Naive thymus-derived CD4-positive, alpha-beta T cell (primary cell): ENCODE measurements at regions not wholly inside any gene's neighbourhood (a gene's known extent, or its start where the extent isn't known, plus 50 kb on each side); places are given as distances from the start of the nearest gene placed in this dataset.
"Not testable (repeated sequence)": the region's sequence is repeated elsewhere in the genome, so short reads cannot be mapped to it uniquely, and the experiment has no call there.

Experiments used
- ATAC-seq: fragments of 150-1000 bp; cut with Tn5 transposase; 2 replicates; pipeline ENCODE4 v1.10.0; 2021; ENCODE audit warnings: mild to moderate bottlenecking, moderate library complexity
- CTCF ChIA-PET: fragments of 350-600 bp; sonication (Branson Sonifier 250); formaldehyde crosslinking; loops from one replicate; lab custom pipeline; 2021; ENCODE audit warnings: antibody characterized with exemption; lab: Charles Lee
- POLR2A ChIA-PET: fragments of 350-600 bp; sonication (Branson Sonifier 250); formaldehyde crosslinking; loops from one replicate; lab custom pipeline; 2021; ENCODE audit warnings: antibody characterized with exemption, inconsistent platforms; lab: Charles Lee
- DNase-seq, 9 donors: peaks; one replicate each; pipeline versions ENCODE4 v3.0.0 to v3.0.0-alpha.2; 2020 to 2022; ENCODE audit warnings: mixed read lengths in 1 of 9
- H3K27ac ChIP-seq: one replicate; pipeline ENCODE4 v1.7.0; 2013; ENCODE audit warnings: mild to moderate bottlenecking, low read depth, low read length, moderate library complexity
- H3K27me3 ChIP-seq, 2 donors: one replicate each; pipeline ENCODE4 v1.7.0; 2013; ENCODE audit warnings: low read length in 2 of 2, mild to moderate bottlenecking in 2 of 2, moderate library complexity in 2 of 2; ENCODE audit not compliant: control insufficient read depth in 2 of 2, insufficient read depth in 2 of 2
- H3K36me3 ChIP-seq, 3 experiments: 1 replicate in 2 of 3; 2 replicates in 1 of 3; pipeline ENCODE4 v1.7.0; 2013; ENCODE audit warnings: low read length in 3 of 3, mild to moderate bottlenecking in 3 of 3, moderate library complexity in 1 of 3; ENCODE audit not compliant: insufficient read depth in 3 of 3, control insufficient read depth in 2 of 3
- H3K4me1 ChIP-seq, 2 donors: one replicate each; pipeline ENCODE4 v1.7.0; 2013; ENCODE audit warnings: low read length in 2 of 2, mild to moderate bottlenecking in 2 of 2, moderate library complexity in 1 of 2; ENCODE audit not compliant: control insufficient read depth in 2 of 2, insufficient read depth in 2 of 2
- H3K4me3 ChIP-seq: 2 replicates; pipeline ENCODE4 v1.7.0; 2013; ENCODE audit warnings: mild to moderate bottlenecking, low read length
- H3K9me3 ChIP-seq, 3 experiments: 1 replicate in 2 of 3; 2 replicates in 1 of 3; pipeline ENCODE4 v1.7.0; 2013; ENCODE audit warnings: low read length in 3 of 3; ENCODE audit not compliant: control insufficient read depth in 2 of 3
- H3K27ac Mint-ChIP-seq, 9 donors: one replicate each; pipeline ENCODE4 v1.8.0; 2020 to 2022; ENCODE audit warnings: mixed read lengths in 9 of 9, mild to moderate bottlenecking in 8 of 9, moderate library complexity in 5 of 9, inconsistent platforms in 2 of 9
- H3K27me3 Mint-ChIP-seq, 5 donors: one replicate each; pipeline ENCODE4 v1.8.0; 2021 to 2022; ENCODE audit warnings: mixed read lengths in 5 of 5, mild to moderate bottlenecking in 1 of 5
- H3K36me3 Mint-ChIP-seq, 5 donors: one replicate each; pipeline ENCODE4 v1.8.0; 2020 to 2022; ENCODE audit warnings: mixed read lengths in 5 of 5, mild to moderate bottlenecking in 3 of 5, inconsistent platforms in 1 of 5
- H3K4me1 Mint-ChIP-seq, 7 donors: one replicate each; pipeline ENCODE4 v1.8.0; 2020 to 2022; ENCODE audit warnings: mixed read lengths in 7 of 7, mild to moderate bottlenecking in 3 of 7, inconsistent platforms in 1 of 7
- H3K4me3 Mint-ChIP-seq, 10 donors: one replicate each; pipeline ENCODE4 v1.8.0; 2020 to 2022; ENCODE audit warnings: mild to moderate bottlenecking in 10 of 10, mixed read lengths in 10 of 10, moderate library complexity in 6 of 10, inconsistent platforms in 2 of 10
- H3K9me3 Mint-ChIP-seq, 11 donors: one replicate each; pipeline ENCODE4 v1.8.0; 2020 to 2022; ENCODE audit warnings: mixed read lengths in 11 of 11, mild to moderate bottlenecking in 4 of 11, inconsistent platforms in 1 of 11, moderate library complexity in 1 of 11
- intact Hi-C, 2 donors: fragments of 100-400 bp; cut with micrococcal nuclease; formaldehyde crosslinking; loops; one replicate each; pipeline ENCODE4 v1.15.1; 2023

DNA sequence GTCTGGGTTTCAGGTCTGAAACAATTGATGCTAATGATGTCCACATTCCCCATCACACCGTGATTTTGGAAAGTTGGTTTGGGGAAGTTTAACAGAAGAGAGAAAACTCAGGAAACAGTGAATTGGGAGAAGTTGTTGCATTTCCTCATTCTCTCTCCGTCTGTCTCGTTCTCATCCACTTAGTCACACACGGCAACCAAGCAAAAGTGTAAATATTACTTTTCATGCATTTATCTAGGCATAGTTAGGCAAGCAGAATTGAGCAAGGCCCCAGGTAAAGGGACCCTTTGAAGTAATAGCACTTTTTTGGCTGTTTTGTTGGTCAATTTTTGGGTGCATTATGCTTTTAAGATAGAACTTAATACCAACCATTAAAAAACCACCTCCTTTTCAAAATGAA is 137.0 kb upstream of the SULF2 start:
- H3K27me3 ChIP-seq = no peaks in the 10 kb centered on the region
- no peak for ATAC-seq
- Mint-ChIP-seq H3K4me3 (no peak overlapping the region), H3K27me3 (peaks cover 18 to 41% (median 21%) of the 10 kb centered on the region in 5 donors), H3K9me3 (peaks cover under 1 to 20% (median 9%) of the 10 kb centered on the region in 11 donors), H3K36me3 (peaks cover 0 to under 1% (median 0%) of the 10 kb centered on the region in 5 donors), H3K27ac (no peak overlapping the region), H3K4me1 (no peaks in the 10 kb centered on the region)
- H3K27ac ChIP-seq = no peak overlapping the region
- intact Hi-C loops = no loop called here
- H3K9me3 ChIP-seq = no peaks in the 10 kb centered on the region
- POLR2A ChIA-PET = no interaction called here
- CTCF ChIA-PET = no interaction called here
- no peaks in the 10 kb centered on the region for H3K36me3 ChIP-seq
- H3K4me1 ChIP-seq = no peaks in the 10 kb centered on the region
- DNase-seq = no peak
- no peak overlapping the region for H3K4me3 ChIP-seq

DNA sequence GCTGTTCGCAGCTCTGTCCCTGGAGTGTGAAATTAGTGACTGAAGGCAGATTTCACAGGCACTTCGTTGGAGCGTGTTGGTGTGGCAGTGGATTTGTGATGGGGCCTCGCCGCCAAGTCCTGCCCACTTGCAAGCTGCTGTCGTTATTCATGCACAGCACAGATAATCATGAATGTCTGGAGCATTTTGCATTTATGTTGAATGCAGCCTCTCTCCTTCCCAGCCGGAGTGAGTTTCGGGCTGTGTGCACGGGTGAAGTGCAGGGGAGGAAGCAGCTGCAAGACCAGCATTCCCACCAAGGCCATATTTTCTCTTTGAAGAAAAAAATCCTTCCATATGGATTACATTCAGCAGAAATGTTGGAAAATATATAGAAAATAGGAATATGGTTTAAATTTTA is 136.5 kb upstream of the SULF2 start:
- H3K36me3 Mint-ChIP-seq, intact Hi-C loops, DNase-seq, CTCF ChIA-PET, H3K4me1 ChIP-seq, H3K27ac Mint-ChIP-seq, H3K4me3 ChIP-seq, H3K36me3 ChIP-seq, H3K27me3 ChIP-seq, POLR2A ChIA-PET, H3K4me3 Mint-ChIP-seq, H3K4me1 Mint-ChIP-seq, H3K9me3 ChIP-seq, ATAC-seq, H3K27ac ChIP-seq: not testable (repeated sequence)
- Mint-ChIP-seq H3K9me3 (peaks cover 3 to 24% (median 13%) of the 10 kb centered on the region in 11 donors), H3K27me3 (peaks cover 18 to 41% (median 21%) of the 10 kb centered on the region in 5 donors)

DNA sequence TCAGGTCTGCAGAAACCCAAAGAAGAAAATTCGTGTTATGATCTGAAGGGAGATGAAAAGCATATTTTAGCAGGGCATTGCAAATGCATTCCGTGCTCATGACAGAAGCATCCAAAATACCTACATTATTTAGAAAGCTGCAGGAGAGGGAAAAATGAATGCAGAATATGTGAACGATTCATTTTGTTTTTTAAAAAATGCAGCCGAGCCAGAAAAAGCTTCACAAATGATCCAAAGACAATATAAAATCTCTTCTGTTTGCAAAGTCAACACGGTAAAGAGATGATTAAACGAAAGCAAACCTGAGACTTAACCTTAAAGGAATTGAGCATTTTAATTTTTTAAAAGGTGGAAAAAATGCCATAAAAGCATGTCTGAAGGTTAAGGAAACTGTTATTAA is 136.1 kb upstream of the SULF2 start:
- Histone ChIP-seq H3K4me3 (no peak overlapping the region), H3K9me3 (peaks cover 0 to 3% (median 0%) of the 10 kb centered on the region in 3 experiments), H3K27me3 (no peaks in the 10 kb centered on the region), H3K4me1 (no peaks in the 10 kb centered on the region), H3K27ac (no peak overlapping the region), H3K36me3 (no peaks in the 10 kb centered on the region)
- H3K9me3 Mint-ChIP-seq = peaks cover 3 to 27% (median 14%) of the 10 kb centered on the region in 11 donors
- ATAC-seq (no peak), DNase-seq (no peak)
- H3K4me3 Mint-ChIP-seq = no peak overlapping the region
- intact Hi-C loops = no loop called here
- no peak overlapping the region for H3K27ac Mint-ChIP-seq
- CTCF ChIA-PET = no interaction called here
- peaks cover 18 to 43% (median 21%) of the 10 kb centered on the region in 5 donors for H3K27me3 Mint-ChIP-seq
- H3K36me3 Mint-ChIP-seq = peaks cover 0 to 4% (median 2%) of the 10 kb centered on the region in 5 donors
- POLR2A ChIA-PET = no interaction called here
- H3K4me1 Mint-ChIP-seq = no peaks in the 10 kb centered on the region

DNA sequence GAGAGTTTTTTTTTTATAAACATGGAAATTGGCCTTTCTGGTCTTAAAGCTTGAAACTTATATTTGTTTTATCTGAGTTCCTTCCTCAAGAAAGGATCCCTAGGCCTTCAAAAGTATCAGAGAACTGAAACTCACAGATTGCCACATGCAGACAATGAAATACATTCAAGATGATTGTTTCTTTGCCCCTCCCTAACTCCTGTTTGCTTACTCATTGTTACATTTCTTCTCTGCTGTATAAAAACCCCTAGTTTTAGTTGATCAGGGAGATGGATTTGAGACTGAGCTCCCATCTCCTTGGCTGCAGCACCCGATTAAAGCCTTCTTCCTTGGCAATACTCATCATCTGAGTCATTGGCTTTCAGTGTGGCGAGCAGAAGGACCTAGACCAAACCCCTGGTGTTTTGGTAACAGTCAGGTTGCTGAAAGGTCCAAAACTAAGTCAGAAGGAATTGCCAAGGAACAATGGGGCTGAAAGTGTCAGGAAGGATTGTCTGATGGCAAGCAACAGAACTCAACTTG is 132.3 kb upstream of the SULF2 start:
- Histone ChIP-seq H3K27me3 (no peaks in the 10 kb centered on the region), H3K27ac (no peak overlapping the region), H3K4me1 (no peaks in the 10 kb centered on the region), H3K9me3 (peaks cover 0 to 3% (median 0%) of the 10 kb centered on the region in 3 experiments), H3K4me3 (no peak overlapping the region), H3K36me3 (no peaks in the 10 kb centered on the region)
- DNase-seq (no peak), ATAC-seq (no peak)
- Mint-ChIP-seq H3K27ac (no peak overlapping the region), H3K36me3 (peaks cover 0 to 4% (median 2%) of the 10 kb centered on the region in 5 donors), H3K9me3 (peaks cover 5 to 32% (median 19%) of the 10 kb centered on the region in 11 donors), H3K27me3 (peaks cover 5 to 50% (median 28%) of the 10 kb centered on the region in 5 donors), H3K4me1 (no peaks in the 10 kb centered on the region), H3K4me3 (no peak overlapping the region)
- ChIA-PET CTCF (no interaction called here), POLR2A (no interaction called here)
- intact Hi-C loops = no loop called here

DNA sequence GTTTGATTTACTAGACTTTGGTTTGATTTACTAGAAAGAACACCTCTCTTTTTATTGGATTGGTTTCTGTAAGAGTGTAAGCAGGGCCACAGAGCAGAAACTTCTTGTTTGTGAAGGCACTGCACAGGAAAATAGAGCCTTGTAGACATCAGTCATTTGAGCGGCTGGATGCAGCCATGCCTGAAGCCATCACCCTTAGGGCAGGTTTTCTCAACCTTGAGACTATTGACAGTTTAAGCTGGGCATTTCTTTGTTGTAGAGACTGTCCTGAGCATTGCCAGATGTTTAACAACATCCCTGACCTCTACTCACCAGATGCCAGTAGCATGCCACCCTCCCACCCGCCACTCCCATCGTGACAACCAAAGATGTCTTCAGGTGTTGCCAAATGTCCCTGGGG is 130.2 kb upstream of the SULF2 start:
- intact Hi-C loops = no loop called here
- Mint-ChIP-seq H3K36me3 (peaks cover 0 to 4% (median 2%) of the 10 kb centered on the region in 5 donors), H3K9me3 (peaks cover 5 to 32% (median 19%) of the 10 kb centered on the region in 11 donors), H3K4me1 (no peaks in the 10 kb centered on the region), H3K4me3 (no peak overlapping the region), H3K27ac (no peak overlapping the region), H3K27me3 (peaks cover 0 to 51% (median 24%) of the 10 kb centered on the region in 5 donors)
- H3K4me1 ChIP-seq = no peaks in the 10 kb centered on the region
- H3K4me3 ChIP-seq = no peak overlapping the region
- H3K27me3 ChIP-seq = no peaks in the 10 kb centered on the region
- peaks cover 0 to 3% (median 0%) of the 10 kb centered on the region in 3 experiments for H3K9me3 ChIP-seq
- CTCF ChIA-PET = no interaction called here
- ATAC-seq (no peak), DNase-seq (no peak)
- POLR2A ChIA-PET = no interaction called here
- H3K36me3 ChIP-seq = no peaks in the 10 kb centered on the region
- H3K27ac ChIP-seq = no peak overlapping the region

DNA sequence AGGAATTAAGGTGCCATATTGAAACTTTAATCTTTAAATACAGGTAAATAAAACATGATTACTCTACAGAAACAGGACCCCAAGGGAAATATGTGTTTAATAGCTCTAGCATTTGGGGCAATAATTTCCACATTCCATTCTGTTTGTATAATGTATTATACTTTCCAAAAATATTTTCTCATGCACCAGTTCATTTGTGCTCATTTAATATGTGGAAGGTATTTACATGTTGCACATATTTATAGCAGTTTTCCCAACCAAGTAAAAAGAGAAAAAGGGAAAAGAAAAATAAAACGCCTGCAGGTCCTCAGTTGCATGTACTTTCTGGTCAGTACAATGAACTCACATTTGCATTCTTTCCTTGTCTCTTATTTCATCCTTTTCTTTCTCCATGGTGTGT is 129.5 kb upstream of the SULF2 start:
- intact Hi-C loops = no loop called here
- Mint-ChIP-seq H3K27me3 (peaks cover 0 to 46% (median 21%) of the 10 kb centered on the region in 5 donors), H3K4me3 (no peak overlapping the region), H3K4me1 (no peaks in the 10 kb centered on the region), H3K27ac (no peak overlapping the region), H3K9me3 (peaks cover 5 to 29% (median 19%) of the 10 kb centered on the region in 11 donors), H3K36me3 (peaks cover 0 to 4% (median 2%) of the 10 kb centered on the region in 5 donors)
- Histone ChIP-seq H3K27me3 (no peaks in the 10 kb centered on the region), H3K4me1 (no peaks in the 10 kb centered on the region), H3K4me3 (no peak overlapping the region), H3K9me3 (peaks cover 0 to 3% (median 0%) of the 10 kb centered on the region in 3 experiments), H3K36me3 (no peaks in the 10 kb centered on the region), H3K27ac (no peak overlapping the region)
- CTCF ChIA-PET = no interaction called here
- POLR2A ChIA-PET = no interaction called here
- ATAC-seq (no peak), DNase-seq (no peak)

DNA sequence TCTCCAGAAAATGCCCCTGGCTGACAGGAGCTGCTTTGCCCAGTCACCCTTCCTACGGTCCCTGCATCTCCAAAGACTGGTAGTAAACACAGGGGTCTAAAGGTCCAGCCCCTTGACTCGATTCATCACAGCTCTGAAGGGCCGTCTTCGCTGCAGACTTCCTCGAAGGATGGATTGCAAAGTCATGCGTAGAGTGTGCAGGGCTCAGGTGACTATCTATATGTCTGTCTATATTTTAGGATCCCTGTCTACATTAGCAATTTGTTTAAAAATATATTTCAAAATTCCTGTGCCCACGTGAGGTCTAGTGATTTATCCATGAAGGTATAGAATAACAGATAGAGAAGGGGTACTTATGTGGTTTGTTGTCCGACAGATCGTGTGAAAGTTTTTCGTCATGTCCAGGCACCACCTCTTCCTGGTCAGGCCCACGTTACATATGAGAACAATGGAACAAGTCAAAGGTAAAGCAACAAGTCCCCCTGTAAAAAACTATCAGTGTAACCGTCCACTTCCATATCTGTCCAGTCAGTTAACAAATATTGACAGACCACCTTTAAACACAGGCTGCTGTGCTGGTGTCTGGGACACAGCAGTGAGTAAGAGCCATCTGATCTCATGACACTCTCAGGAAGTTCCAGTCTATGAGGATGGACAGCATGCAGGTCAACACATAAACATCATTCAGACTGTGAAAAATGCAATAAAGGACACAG is 127.7 kb upstream of the SULF2 start:
- H3K36me3 Mint-ChIP-seq, H3K36me3 ChIP-seq, H3K9me3 ChIP-seq, H3K27me3 ChIP-seq, H3K4me1 Mint-ChIP-seq, H3K4me3 Mint-ChIP-seq, H3K4me3 ChIP-seq, POLR2A ChIA-PET, intact Hi-C loops, H3K27ac ChIP-seq, ATAC-seq, DNase-seq, H3K27ac Mint-ChIP-seq, H3K4me1 ChIP-seq, CTCF ChIA-PET: not testable (repeated sequence)
- H3K9me3 Mint-ChIP-seq = peaks cover 5 to 22% (median 15%) of the 10 kb centered on the region in 11 donors
- H3K27me3 Mint-ChIP-seq = peaks cover 0 to 38% (median 24%) of the 10 kb centered on the region in 5 donors
